RPMI7951 (cell line): ENCODE measurements at regions not wholly inside any gene's neighbourhood (a gene's known extent, or its start where the extent isn't known, plus 50 kb on each side); places are given as distances from the start of the nearest gene placed in this dataset.

ENCODE experiments used
- DNase-seq: peaks from one replicate; pipeline ENCODE4 v3.0.0-alpha.2; 2012; ENCODE audit warnings: low read depth

DNA sequence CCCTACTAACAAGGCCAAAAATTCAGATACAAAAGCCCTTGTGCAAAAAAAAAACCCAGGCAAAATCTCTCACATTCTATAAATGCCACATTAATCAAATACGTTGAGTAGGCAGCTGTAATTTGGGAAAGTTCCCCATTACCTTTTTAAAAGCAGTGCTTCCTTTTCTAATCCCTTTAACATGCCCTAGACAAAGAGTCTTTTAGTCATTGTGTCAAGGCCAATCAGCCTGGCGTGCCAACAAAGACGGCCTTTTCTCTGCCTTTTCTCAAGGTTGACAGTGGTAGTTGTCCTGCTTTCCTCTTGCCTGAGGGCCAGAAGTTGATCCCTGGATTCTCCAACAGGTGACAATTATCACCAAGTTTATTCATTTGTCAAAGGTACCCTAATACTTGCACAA is 62.5 kb upstream of the METAP2 start:
- DNase-seq, result no peak

DNA sequence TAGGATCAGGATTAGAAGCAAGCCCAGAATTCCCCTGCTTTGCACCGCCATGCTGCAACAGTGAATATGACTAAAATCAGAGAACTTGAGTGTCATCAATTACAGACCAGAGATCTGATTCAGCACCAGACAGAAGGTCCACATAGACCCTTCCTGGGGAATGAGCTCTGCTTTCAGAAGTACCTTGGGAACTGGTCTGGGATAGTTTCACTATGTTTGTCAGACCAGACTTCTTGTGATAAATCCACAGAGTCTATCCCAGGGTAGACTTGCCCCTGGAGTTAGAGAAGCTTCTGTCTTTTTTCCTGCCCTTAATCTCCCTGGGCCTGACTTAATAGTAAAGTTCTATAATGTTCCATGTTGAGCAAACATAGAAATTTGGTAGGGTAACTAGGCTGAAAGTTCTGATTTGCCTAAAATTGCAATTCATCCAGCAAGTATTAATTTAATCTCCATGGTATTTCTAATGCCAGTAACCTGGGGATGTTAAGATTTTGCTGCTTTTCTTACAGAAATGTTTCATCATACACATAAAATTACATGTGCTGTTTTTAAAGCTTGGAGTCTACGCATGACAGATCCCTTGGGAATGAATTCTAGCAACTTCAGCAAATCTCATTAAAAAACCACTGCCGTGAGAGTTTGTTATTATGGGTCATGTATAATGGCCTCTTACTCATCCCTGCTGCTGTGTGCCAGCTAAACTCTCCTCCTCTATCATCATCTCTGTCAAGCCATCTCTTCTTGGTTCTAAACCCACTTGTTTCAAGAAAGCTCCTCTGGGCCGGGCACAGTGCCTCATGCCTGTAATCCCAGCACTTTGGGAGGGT is 61.3 kb upstream of the METAP2 start:
- peak; percentile 85 for DNase-seq

GRCh38 chr12:95413576-95413975 is 60.4 kb upstream of the METAP2 start:
- no peak for DNase-seq

DNA sequence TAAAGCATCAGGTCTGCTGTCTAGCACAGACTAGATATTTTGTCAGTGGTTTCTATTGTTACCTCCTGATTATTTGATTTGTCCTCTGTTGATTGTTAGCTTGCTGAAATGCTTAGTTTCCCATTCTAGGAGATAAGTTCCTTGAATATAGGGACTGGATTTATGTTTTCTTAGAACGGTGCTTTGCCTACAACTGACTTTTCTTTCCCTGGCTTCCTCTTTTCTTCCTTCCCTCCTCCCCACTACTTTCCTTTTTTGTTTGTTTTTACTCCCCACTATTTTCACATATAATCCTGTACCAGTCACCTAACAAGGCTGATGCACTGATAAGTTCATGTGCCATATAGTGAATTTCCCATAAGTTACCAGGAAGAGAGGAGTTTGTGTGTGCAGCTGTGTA is 58.5 kb upstream of the METAP2 start:
- DNase-seq, result no peak

- DNase-seq, result no peak
Measured at GRCh38 chr12:95416111-95416636, 57.8 kb upstream of the METAP2 start.

- DNase-seq, result no peak
Measured at GRCh38 chr12:95417372-95417771, 56.6 kb upstream of the METAP2 start.

GRCh38 chr12:95418142-95418541 is 55.8 kb upstream of the METAP2 start:
- peak; percentile 6 for DNase-seq
